ENCODE measurements at regions not wholly inside any gene's neighbourhood (a gene's known extent, or its start where the extent isn't known, plus 50 kb on each side); places are given as distances from the start of the nearest gene placed in this dataset.

DNA sequence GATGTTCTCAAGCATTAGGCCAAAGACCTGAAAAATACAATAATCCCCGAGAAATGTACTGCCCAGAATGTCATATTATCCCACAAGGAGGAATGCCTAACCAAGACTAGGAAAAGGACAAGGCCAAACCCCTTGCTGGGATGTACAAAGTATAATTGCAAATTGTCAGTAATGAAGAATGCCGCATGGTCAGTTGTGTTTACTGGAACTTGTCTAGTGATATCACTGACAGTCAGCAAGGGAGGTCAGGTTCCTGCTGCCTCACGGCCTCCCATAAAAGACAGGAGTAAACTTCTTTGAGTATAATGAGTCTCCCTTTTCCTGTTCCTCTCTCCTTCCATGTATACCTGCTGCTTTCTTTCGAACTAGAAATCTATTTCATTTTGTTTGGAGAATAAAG is 222.8 kb downstream of the RHOU start:
- TF ChIP-seq, protein P1, sequence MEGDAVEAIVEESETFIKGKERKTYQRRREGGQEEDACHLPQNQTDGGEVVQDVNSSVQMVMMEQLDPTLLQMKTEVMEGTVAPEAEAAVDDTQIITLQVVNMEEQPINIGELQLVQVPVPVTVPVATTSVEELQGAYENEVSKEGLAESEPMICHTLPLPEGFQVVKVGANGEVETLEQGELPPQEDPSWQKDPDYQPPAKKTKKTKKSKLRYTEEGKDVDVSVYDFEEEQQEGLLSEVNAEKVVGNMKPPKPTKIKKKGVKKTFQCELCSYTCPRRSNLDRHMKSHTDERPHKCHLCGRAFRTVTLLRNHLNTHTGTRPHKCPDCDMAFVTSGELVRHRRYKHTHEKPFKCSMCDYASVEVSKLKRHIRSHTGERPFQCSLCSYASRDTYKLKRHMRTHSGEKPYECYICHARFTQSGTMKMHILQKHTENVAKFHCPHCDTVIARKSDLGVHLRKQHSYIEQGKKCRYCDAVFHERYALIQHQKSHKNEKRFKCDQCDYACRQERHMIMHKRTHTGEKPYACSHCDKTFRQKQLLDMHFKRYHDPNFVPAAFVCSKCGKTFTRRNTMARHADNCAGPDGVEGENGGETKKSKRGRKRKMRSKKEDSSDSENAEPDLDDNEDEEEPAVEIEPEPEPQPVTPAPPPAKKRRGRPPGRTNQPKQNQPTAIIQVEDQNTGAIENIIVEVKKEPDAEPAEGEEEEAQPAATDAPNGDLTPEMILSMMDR (IDR thresholded peaks at IDR 0.05): no peak
- TF ChIP-seq POLR2A (IDR thresholded peaks at IDR 0.05): no peak

Measured in Peyer's patch (tissue), 4 donors.